ENCODE measurements at regions not wholly inside any gene's neighbourhood (a gene's known extent, or its start where the extent isn't known, plus 50 kb on each side); places are given as distances from the start of the nearest gene placed in this dataset.

GRCh38 chr1:81662913-81663526 lies 137.7 kb upstream of the ADGRL2 start:
- Histone ChIP-seq H3F3A (ENCODE audit: insufficient read depth, low read length) (no peaks in the 10 kb centered on the region), H3K4me3 (ENCODE audit: low read length) (no peak overlapping the region)

DNA sequence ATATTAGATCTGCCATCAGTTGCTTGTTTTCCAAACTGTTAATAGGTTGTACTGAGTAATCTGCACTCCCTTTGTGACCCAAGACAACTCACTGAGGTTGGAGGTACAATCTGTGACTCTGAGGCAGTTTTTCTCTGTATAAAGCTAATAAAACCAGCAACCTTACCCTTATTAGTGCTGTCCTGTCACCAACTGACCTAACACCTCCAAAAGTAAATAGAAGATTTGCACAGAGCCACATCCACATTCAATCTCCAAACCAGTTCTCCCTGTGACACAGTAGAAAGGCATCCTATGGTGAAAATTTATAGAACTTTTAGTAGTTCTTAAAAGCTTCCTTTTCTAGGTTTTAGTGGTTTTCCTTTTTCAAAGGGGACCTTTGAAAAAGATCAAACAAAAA lies 140.4 kb upstream of the ADGRL2 start:
- TF ChIP-seq, protein P1, sequence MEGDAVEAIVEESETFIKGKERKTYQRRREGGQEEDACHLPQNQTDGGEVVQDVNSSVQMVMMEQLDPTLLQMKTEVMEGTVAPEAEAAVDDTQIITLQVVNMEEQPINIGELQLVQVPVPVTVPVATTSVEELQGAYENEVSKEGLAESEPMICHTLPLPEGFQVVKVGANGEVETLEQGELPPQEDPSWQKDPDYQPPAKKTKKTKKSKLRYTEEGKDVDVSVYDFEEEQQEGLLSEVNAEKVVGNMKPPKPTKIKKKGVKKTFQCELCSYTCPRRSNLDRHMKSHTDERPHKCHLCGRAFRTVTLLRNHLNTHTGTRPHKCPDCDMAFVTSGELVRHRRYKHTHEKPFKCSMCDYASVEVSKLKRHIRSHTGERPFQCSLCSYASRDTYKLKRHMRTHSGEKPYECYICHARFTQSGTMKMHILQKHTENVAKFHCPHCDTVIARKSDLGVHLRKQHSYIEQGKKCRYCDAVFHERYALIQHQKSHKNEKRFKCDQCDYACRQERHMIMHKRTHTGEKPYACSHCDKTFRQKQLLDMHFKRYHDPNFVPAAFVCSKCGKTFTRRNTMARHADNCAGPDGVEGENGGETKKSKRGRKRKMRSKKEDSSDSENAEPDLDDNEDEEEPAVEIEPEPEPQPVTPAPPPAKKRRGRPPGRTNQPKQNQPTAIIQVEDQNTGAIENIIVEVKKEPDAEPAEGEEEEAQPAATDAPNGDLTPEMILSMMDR (IDR thresholded peaks at IDR 0.05; ENCODE audit: low read length): no peak
- TF ChIP-seq EZH2phosphoT487 (IDR thresholded peaks at IDR 0.05; ENCODE audit: low read length) (no peak), EZH2 (optimal IDR thresholded peaks at IDR 0.05; ENCODE audit: low read depth, low read length) (no peak)
- no peaks in the 10 kb centered on the region for H3F3A ChIP-seq (ENCODE audit: insufficient read depth, low read length)
- H3K9me2 ChIP-seq (replicated peaks; ENCODE audit: insufficient read depth, low read length): no peaks in the 10 kb centered on the region
- no peak overlapping the region for H3K9ac ChIP-seq (ENCODE audit: low read length)
- no peak overlapping the region for H3K4me3 ChIP-seq (ENCODE audit: low read length)
- DNase-seq: no peak
- no peaks in the 10 kb centered on the region for H3K27me3 ChIP-seq (replicated peaks; ENCODE audit: insufficient read depth, low read length)
- H3K4me1 ChIP-seq (ENCODE audit: low read length): no peaks in the 10 kb centered on the region
- no peak overlapping the region for H2AFZ ChIP-seq (ENCODE audit: low read length)
- no peak overlapping the region for H3K27ac ChIP-seq (ENCODE audit: low read length)
- no peaks in the 10 kb centered on the region for H3K9me3 ChIP-seq (replicated peaks; ENCODE audit: insufficient read depth, low read length)
- H3K36me3 ChIP-seq (replicated peaks; ENCODE audit: insufficient read depth, low read length): no peaks in the 10 kb centered on the region
- H3K79me2 ChIP-seq (ENCODE audit: low read length): no peaks in the 10 kb centered on the region
- H3K4me2 ChIP-seq (ENCODE audit: low read depth, low read length): no peak overlapping the region
- no peaks in the 10 kb centered on the region for H4K20me1 ChIP-seq (ENCODE audit: insufficient read depth, low read length)

More at GRCh38 chr1:81662913-81663526, 137.7 kb upstream of the ADGRL2 start:
- Histone ChIP-seq H3K36me3 (replicated peaks; ENCODE audit: insufficient read depth, low read length) (no peaks in the 10 kb centered on the region), H3K9ac (ENCODE audit: low read length) (no peak overlapping the region), H2AFZ (ENCODE audit: low read length) (no peak overlapping the region), H3K27me3 (replicated peaks; ENCODE audit: insufficient read depth, low read length) (no peaks in the 10 kb centered on the region), H3K4me2 (ENCODE audit: low read depth, low read length) (no peak overlapping the region), H3K79me2 (ENCODE audit: low read length) (no peaks in the 10 kb centered on the region), H3K9me2 (replicated peaks; ENCODE audit: insufficient read depth, low read length) (no peaks in the 10 kb centered on the region), H3K27ac (ENCODE audit: low read length) (no peak overlapping the region), H3K9me3 (replicated peaks; ENCODE audit: insufficient read depth, low read length) (no peaks in the 10 kb centered on the region), H4K20me1 (ENCODE audit: insufficient read depth, low read length) (no peaks in the 10 kb centered on the region), H3K4me1 (ENCODE audit: low read length) (no peaks in the 10 kb centered on the region)
- TF ChIP-seq, protein P1 (IDR thresholded peaks at IDR 0.05; ENCODE audit: low read length): no peak
- TF ChIP-seq EZH2phosphoT487 (IDR thresholded peaks at IDR 0.05; ENCODE audit: low read length): no peak
- TF ChIP-seq EZH2 (optimal IDR thresholded peaks at IDR 0.05; ENCODE audit: low read depth, low read length): no peak
- no peak for DNase-seq

GRCh38 chr1:81654657-81655056 lies 146.1 kb upstream of the ADGRL2 start:
- no peak overlapping the region for H3K9ac ChIP-seq (ENCODE audit: low read length)
- no peaks in the 10 kb centered on the region for H3K4me1 ChIP-seq (ENCODE audit: low read length)
- no peaks in the 10 kb centered on the region for H4K20me1 ChIP-seq (ENCODE audit: insufficient read depth, low read length)
- H3F3A ChIP-seq (ENCODE audit: insufficient read depth, low read length): no peaks in the 10 kb centered on the region
- no peak overlapping the region for H3K4me2 ChIP-seq (ENCODE audit: low read depth, low read length)
- no peak for DNase-seq
- no peak overlapping the region for H2AFZ ChIP-seq (ENCODE audit: low read length)
- H3K9me2 ChIP-seq (replicated peaks; ENCODE audit: insufficient read depth, low read length): no peaks in the 10 kb centered on the region
- H3K4me3 ChIP-seq (ENCODE audit: low read length): no peak overlapping the region
- H3K9me3 ChIP-seq (replicated peaks; ENCODE audit: insufficient read depth, low read length): no peaks in the 10 kb centered on the region
- no peaks in the 10 kb centered on the region for H3K36me3 ChIP-seq (replicated peaks; ENCODE audit: insufficient read depth, low read length)
- H3K27ac ChIP-seq (ENCODE audit: low read length): no peak overlapping the region
- no peak for TF ChIP-seq EZH2 (optimal IDR thresholded peaks at IDR 0.05; ENCODE audit: low read depth, low read length)
- TF ChIP-seq, protein P1 (IDR thresholded peaks at IDR 0.05; ENCODE audit: low read length): no peak
- no peak for TF ChIP-seq EZH2phosphoT487 (IDR thresholded peaks at IDR 0.05; ENCODE audit: low read length)
- H3K79me2 ChIP-seq (ENCODE audit: low read length): no peaks in the 10 kb centered on the region
- no peaks in the 10 kb centered on the region for H3K27me3 ChIP-seq (replicated peaks; ENCODE audit: insufficient read depth, low read length)

Measured in MM.1S (cell line).